ENCODE measurements at regions not wholly inside any gene's neighbourhood (a gene's known extent, or its start where the extent isn't known, plus 50 kb on each side); places are given as distances from the start of the nearest gene placed in this dataset.
A peak's percentile ranks its signal among the peaks of the same experiment; 100 is the strongest.

GRCh38 chr15:69953051-69953450, 144.7 kb downstream of the TLE3 start:
- in situ Hi-C loops (cut with MboI; ENCODE audit: low pct_unique_long_range_greater_than_20kb in 2 of 9, low sequenced_read_pairs in 9 of 9, unreplicated experiment in 9 of 9) = no loop called here
- 59 to 97% (median 89%) methylated on average over 3 to 6 of the region's 6 CpGs for WGBS, 10 experiments
- no peak for ATAC-seq (replicated peaks in 6 of 8)

DNA sequence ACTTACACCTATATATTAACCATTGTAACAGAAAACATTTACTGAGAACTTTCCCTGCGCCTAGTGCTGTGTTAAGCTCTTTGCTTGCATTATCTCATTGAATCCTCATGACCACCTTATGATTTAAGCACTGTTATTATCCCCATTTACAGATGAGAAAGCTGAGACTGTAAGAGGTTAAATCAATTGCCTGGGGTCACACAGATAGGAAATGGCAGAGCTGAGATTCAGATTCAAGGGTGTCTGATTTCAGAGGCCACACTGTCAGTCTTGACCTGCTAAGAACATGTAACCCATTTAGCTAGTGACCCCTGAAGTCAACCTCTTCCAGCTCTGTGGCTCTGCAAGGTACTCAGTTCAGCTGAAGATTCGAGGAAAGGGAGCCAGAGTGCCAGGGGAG, 143.9 kb downstream of the TLE3 start:
- Histone ChIP-seq H3K4me1 (replicated peaks in 1 of 2) (peaks cover 19 to 27% of the 10 kb centered on the region in 2 donors), H3K27ac (peak overlapping the region in 1 of 2 donors; percentile 10), H3K4me3 (no peak overlapping the region)
- ATAC-seq (replicated peaks in 6 of 8) = no peak
- in situ Hi-C loops (cut with MboI; ENCODE audit: low pct_unique_long_range_greater_than_20kb in 2 of 9, low sequenced_read_pairs in 9 of 9, unreplicated experiment in 9 of 9) = no loop called here
- WGBS, 10 experiments = 17 to 100% (median 89%) methylated on average over 1 to 2 of the region's 2 CpGs; no CpG with 5 or more reads in 4 of the 10 experiments

More at GRCh38 chr15:69953051-69953450, 144.7 kb downstream of the TLE3 start:
- H3K4me3 ChIP-seq = no peak overlapping the region
- H3K27ac ChIP-seq = no peak overlapping the region
- H3K4me1 ChIP-seq (replicated peaks in 1 of 2) = peaks cover 17 to 22% of the 10 kb centered on the region in 2 donors

GRCh38 chr15:69954666-69955065, 143.1 kb downstream of the TLE3 start:
- Histone ChIP-seq H3K4me3 (no peak overlapping the region), H3K27ac (peak overlapping the region; percentile 70 to 71), H3K4me1 (replicated peaks in 1 of 2) (peaks cover 19 to 27% of the 10 kb centered on the region in 2 donors)
- in situ Hi-C loops (cut with MboI; ENCODE audit: low pct_unique_long_range_greater_than_20kb in 2 of 9, low sequenced_read_pairs in 9 of 9, unreplicated experiment in 9 of 9) = no loop called here
- 0 to 83% (median 28%) methylated on average over 1 to 3 of the region's 5 CpGs; no CpG with 5 or more reads in 4 of the 10 experiments for WGBS, 10 experiments
- peak in 5 of 8 experiments; percentile 76 to 86 (median 85) for ATAC-seq (replicated peaks in 6 of 8)

- peak overlapping the region; percentile 70 to 71 for H3K27ac ChIP-seq
- in situ Hi-C loops (cut with MboI; ENCODE audit: low pct_unique_long_range_greater_than_20kb in 2 of 9, low sequenced_read_pairs in 9 of 9, unreplicated experiment in 9 of 9) = no loop called here
- no peak overlapping the region for H3K4me3 ChIP-seq
- WGBS, 10 experiments = 18 to 100% (median 90%) methylated on average over 1 to 5 of the region's 9 CpGs; no CpG with 5 or more reads in 3 of the 10 experiments
- ATAC-seq (replicated peaks in 6 of 8) = peak in 1 of 8 experiments; percentile 15
- H3K4me1 ChIP-seq (replicated peaks in 1 of 2) = peaks cover 19 to 27% of the 10 kb centered on the region in 2 donors
These were observed 142.3 kb downstream of the TLE3 start for GRCh38 chr15:69955240-69955894.

GRCh38 chr15:69956417-69956816, 141.3 kb downstream of the TLE3 start:
- WGBS, 10 experiments = 26 to 100% (median 83%) methylated on average over 1 to 4 of the region's 5 CpGs; no CpG with 5 or more reads in 2 of the 10 experiments
- ATAC-seq (replicated peaks in 6 of 8) = no peak
- Histone ChIP-seq H3K4me1 (replicated peaks in 1 of 2) (peaks cover 19 to 27% of the 10 kb centered on the region in 2 donors), H3K4me3 (no peak overlapping the region), H3K27ac (no peak overlapping the region)
- in situ Hi-C loops (cut with MboI; ENCODE audit: low pct_unique_long_range_greater_than_20kb in 2 of 9, low sequenced_read_pairs in 9 of 9, unreplicated experiment in 9 of 9) = no loop called here

GRCh38 chr15:69957175-69957574, 140.5 kb downstream of the TLE3 start:
- Histone ChIP-seq H3K4me3 (no peak overlapping the region), H3K27ac (no peak overlapping the region), H3K4me1 (replicated peaks in 1 of 2) (peaks cover 19 to 27% of the 10 kb centered on the region in 2 donors)
- in situ Hi-C loops (cut with MboI; ENCODE audit: low pct_unique_long_range_greater_than_20kb in 2 of 9, low sequenced_read_pairs in 9 of 9, unreplicated experiment in 9 of 9) = no loop called here
- WGBS, 10 experiments = 44 to 100% (median 88%) methylated on average over 1 to 2 of the region's 4 CpGs; no CpG with 5 or more reads in 5 of the 10 experiments
- no peak for ATAC-seq (replicated peaks in 6 of 8)

DNA sequence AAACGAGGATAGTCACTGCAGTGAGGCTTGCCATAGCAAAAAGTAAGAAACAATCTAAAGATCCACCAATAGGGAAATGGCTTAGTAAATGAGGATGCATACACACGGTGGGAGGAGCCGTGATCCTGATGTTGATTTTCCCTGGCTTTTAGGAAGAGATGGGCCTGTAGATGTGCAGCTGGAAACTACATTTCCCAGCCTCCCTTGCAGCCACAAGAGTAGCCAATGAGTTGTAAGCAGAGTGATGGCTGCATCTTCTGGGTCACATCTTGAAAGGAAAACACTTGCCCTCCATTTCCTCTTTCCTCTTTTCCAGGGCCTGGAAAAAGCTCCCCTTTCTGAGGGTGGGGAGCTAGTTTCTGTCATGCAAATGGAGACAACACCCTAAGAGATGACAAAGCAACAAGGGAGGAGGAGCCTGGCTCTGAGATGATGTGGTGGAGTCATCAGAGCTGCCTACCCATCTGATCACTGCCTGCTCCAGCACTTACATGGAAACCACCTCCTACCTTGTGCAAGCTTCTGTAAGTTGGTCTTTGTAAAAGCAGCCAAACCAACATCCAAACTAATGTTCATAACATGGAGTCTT, 139.1 kb downstream of the TLE3 start:
- in situ Hi-C loops (cut with MboI; ENCODE audit: low pct_unique_long_range_greater_than_20kb in 2 of 9, low sequenced_read_pairs in 9 of 9, unreplicated experiment in 9 of 9) = no loop called here
- peaks cover 19 to 27% of the 10 kb centered on the region in 2 donors for H3K4me1 ChIP-seq (replicated peaks in 1 of 2)
- 0 to 100% (median 73%) methylated on average over 1 to 3 of the region's 3 CpGs; no CpG with 5 or more reads in 2 of the 10 experiments for WGBS, 10 experiments
- H3K27ac ChIP-seq = no peak overlapping the region
- ATAC-seq (replicated peaks in 6 of 8) = peak; percentile 49 to 97 (median 64)
- H3K4me3 ChIP-seq = no peak overlapping the region

DNA sequence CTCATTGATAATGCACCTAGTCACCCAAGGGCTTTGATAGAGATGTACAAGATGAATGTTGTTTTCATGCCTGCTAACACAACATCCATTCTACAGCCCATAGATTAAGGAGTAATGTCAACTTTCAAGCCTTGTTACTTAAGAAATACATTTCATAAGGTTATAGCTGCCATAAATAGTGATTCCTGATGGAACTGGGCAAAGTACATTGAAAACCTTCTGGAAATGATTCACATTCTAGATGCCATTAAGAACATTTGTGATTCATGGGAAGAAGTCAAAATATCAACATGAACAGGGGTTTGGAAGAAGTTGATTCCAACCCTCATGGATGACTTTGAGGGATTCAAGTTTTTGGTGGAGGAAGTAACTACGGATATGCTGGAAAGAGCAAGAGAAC, 135.2 kb downstream of the TLE3 start:
- H3K4me1 ChIP-seq (replicated peaks in 1 of 2) = peaks cover 3 to 5% of the 10 kb centered on the region in 2 donors
- no peak for ATAC-seq (replicated peaks in 6 of 8)
- in situ Hi-C loops (cut with MboI; ENCODE audit: low pct_unique_long_range_greater_than_20kb in 2 of 9, low sequenced_read_pairs in 9 of 9, unreplicated experiment in 9 of 9) = no loop called here
- WGBS, 10 experiments = 71 to 100% (median 86%) methylated on average over 1 of the region's 1 CpG; no CpG with 5 or more reads in 5 of the 10 experiments
- no peak overlapping the region for H3K4me3 ChIP-seq
- H3K27ac ChIP-seq = no peak overlapping the region

GRCh38 chr15:69963385-69963784, 134.3 kb downstream of the TLE3 start:
- Histone ChIP-seq H3K27ac (no peak overlapping the region), H3K4me1 (replicated peaks in 1 of 2) (peaks cover 3 to 4% of the 10 kb centered on the region in 2 donors), H3K4me3 (no peak overlapping the region)
- in situ Hi-C loops (cut with MboI; ENCODE audit: low pct_unique_long_range_greater_than_20kb in 2 of 9, low sequenced_read_pairs in 9 of 9, unreplicated experiment in 9 of 9) = no loop called here
- ATAC-seq (replicated peaks in 6 of 8) = peak in 3 of 8 experiments; percentile 17 to 63 (median 51)

DNA sequence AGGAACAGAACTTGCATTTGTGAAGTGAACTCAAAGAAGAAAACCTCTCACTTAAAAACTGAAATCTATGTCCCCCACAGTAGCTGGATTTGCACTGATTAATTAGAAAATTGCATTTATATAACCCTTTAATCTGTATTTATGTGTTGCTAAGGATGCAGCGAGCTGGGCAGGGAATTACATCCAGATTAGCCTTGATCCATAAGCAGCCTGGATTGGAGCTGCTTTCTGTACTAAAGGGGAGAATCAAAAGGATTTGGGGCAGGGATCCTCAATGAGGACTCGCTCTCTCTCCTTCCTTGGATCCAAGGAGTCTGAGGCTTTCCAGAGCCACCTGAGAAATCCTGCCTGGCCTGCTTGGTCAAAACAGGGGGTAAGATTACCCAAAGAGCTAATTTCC, 125.9 kb downstream of the TLE3 start:
- H3K4me3 ChIP-seq = no peak overlapping the region
- in situ Hi-C loops (cut with MboI; ENCODE audit: low pct_unique_long_range_greater_than_20kb in 2 of 9, low sequenced_read_pairs in 9 of 9, unreplicated experiment in 9 of 9) = no loop called here
- WGBS, 10 experiments = 0 to 88% (median 0%) methylated on average over 1 to 2 of the region's 2 CpGs; no CpG with 5 or more reads in 5 of the 10 experiments
- no peak for ATAC-seq (replicated peaks in 6 of 8)
- H3K4me1 ChIP-seq (replicated peaks in 1 of 2) = peaks cover 26 to 33% of the 10 kb centered on the region in 2 donors
- no peak overlapping the region for H3K27ac ChIP-seq

DNA sequence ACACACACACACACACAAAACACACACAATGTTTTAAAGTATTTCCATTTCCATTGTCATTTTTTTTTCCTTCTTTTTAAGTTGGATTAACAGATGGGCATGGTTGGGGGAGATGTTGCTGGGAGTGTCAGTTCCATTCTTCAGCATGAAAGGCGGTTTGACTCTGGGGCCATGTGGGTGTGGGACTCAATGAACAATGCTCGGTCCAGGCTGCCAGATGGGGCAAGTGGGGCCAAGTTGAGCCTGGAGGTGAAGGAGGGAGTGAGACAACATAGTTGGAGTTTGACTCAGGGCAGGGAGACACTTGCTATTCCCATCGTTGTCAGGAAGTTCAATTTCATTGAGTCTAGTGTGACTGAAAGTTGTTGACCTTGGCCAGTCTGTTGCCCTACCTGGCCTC, 125.3 kb downstream of the TLE3 start:
- no peak overlapping the region for H3K27ac ChIP-seq
- in situ Hi-C loops (cut with MboI; ENCODE audit: low pct_unique_long_range_greater_than_20kb in 2 of 9, low sequenced_read_pairs in 9 of 9, unreplicated experiment in 9 of 9) = no loop called here
- WGBS, 10 experiments = 0 to 83% (median 44%) methylated on average over 1 to 3 of the region's 3 CpGs
- H3K4me3 ChIP-seq = no peak overlapping the region
- peaks cover 26 to 38% of the 10 kb centered on the region in 2 donors for H3K4me1 ChIP-seq (replicated peaks in 1 of 2)
- peak in 2 of 8 experiments; percentile 35 to 42 for ATAC-seq (replicated peaks in 6 of 8)

DNA sequence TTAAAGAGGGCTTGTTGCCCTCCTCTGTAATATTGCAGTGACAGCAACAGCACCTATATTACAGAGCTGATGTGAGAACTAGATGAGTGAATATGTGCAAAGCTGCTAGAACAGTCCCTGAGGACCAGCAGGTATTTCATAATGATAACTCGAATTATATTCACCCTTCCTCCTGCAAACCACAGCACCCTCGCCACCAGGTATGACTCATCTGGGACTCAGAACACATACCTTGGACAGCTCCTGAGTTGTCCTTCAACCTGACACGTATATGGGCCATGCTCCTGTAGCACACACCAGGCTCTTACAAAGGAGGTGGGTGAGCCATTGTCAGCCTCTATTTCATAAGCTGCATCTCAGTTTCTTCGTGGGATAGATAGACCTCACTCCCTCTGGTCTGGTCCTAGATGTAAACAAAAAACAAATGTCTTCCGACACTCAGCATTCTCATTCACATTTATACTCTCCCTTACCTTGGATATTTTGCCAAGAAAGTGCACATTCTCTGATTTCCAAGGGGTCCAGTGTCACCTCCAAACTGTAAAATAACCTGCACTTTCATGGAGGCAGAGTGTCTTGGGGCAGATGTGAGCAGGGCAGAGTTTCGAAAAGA, 124.5 kb downstream of the TLE3 start:
- Histone ChIP-seq H3K27ac (no peak overlapping the region), H3K4me3 (no peak overlapping the region), H3K4me1 (replicated peaks in 1 of 2) (peaks cover 26 to 39% of the 10 kb centered on the region in 2 donors)
- WGBS, 10 experiments = 0 to 61% (median 45%) methylated on average over 2 to 5 of the region's 6 CpGs; no CpG with 5 or more reads in 3 of the 10 experiments
- ATAC-seq (replicated peaks in 6 of 8) = peak; percentile 36 to 71 (median 61)
- in situ Hi-C loops (cut with MboI; ENCODE audit: low pct_unique_long_range_greater_than_20kb in 2 of 9, low sequenced_read_pairs in 9 of 9, unreplicated experiment in 9 of 9) = no loop called here

GRCh38 chr15:69973880-69974279, 123.8 kb downstream of the TLE3 start:
- Histone ChIP-seq H3K27ac (no peak overlapping the region), H3K4me3 (no peak overlapping the region), H3K4me1 (replicated peaks in 1 of 2) (peaks cover 26 to 39% of the 10 kb centered on the region in 2 donors)
- ATAC-seq (replicated peaks in 6 of 8) = peak in 4 of 8 experiments; percentile 45 to 58 (median 52)
- 0 to 86% (median 57%) methylated on average over 1 to 4 of the region's 4 CpGs; no CpG with 5 or more reads in 1 of the 10 experiments for WGBS, 10 experiments
- in situ Hi-C loops (cut with MboI; ENCODE audit: low pct_unique_long_range_greater_than_20kb in 2 of 9, low sequenced_read_pairs in 9 of 9, unreplicated experiment in 9 of 9) = no loop called here
